ENCODE measurements at regions not wholly inside any gene's neighbourhood (a gene's known extent, or its start where the extent isn't known, plus 50 kb on each side); places are given as distances from the start of the nearest gene placed in this dataset.

DNA sequence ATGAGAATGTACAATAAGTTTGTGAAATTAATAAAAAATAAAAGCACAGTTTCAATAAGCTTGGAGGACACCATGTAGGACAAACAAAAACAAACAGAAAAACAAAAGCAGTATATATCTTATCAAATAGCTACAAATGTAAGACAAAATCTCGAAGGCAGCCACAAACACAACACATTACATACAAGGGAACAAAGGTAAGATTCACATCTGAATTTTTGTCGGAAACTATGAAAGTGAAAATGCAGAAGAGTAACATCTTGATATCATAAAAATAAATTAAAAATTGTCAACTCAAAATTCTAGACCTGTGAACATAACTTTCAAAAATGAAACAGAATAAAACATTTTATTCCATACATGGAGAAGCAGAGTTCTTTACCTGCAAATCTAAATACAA, 1049.5 kb upstream of the ADGRL2 start:
- Mint-ChIP-seq H3K4me1 (no peaks in the 10 kb centered on the region), H3K9me3 (peaks cover 27% of the 10 kb centered on the region), H3K36me3 (no peaks in the 10 kb centered on the region), H3K4me3 (no peak overlapping the region), H3K27ac (no peak overlapping the region)
- no peak for DNase-seq (ENCODE audit: low spot score in 2 of 2)
- no peak for ATAC-seq

DNA sequence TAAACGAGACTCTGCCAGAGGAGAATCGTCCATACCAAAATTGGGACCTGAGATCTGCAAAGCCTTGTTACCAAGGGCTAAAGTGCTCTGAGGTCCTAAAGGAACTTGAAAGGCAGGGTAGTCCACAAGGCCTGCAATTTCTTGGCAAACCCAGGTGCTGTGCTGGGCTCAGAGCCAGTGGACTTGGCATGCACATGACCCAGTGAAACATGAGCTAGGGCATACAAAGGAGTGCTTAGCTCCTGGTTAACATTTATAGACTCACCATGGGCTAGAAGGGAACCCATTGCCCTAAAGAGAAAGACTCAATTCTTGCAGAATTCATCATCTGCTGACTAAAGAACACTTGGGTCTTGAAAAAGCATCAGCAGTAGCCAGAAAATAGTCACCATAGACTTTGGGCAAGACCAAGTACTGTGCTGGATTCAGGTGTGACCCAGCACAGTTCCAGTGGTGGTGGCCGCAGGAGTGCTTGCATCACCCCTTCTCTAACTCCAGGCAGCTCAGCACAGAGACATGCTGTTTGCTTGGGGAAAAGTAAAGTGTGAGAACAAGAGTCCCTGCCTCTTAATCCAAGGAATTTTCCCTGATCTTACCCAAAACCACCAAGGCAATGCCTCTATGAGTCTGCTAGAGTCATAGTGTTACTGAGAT, 1069.4 kb upstream of the ADGRL2 start:
- ATAC-seq: no peak
- Mint-ChIP-seq H3K4me1 (no peaks in the 10 kb centered on the region), H3K36me3 (no peaks in the 10 kb centered on the region), H3K4me3 (no peak overlapping the region), H3K9me3 (peaks cover 21% of the 10 kb centered on the region), H3K27ac (no peak overlapping the region)
- no peak for DNase-seq (ENCODE audit: low spot score in 2 of 2)

DNA sequence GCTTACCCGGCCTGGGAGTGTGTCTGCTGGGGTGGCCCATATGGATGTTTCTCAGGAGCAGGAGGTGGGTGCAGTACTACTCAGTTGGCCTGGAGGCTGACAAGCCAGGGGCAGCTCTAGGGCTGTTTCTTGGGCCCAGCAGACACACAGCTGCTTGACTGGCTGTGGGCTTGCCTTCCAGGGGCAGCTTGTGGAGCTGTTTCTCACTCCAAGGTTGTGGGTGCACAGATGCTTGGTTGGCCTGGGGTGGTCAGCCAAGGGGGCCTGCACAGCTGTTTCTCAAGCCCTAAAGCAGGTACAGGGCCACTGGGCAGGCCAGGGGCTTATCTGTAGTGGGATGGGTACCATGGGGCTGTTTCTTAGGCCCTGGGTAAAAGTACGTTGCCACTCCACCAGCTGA, 1078.1 kb upstream of the ADGRL2 start:
- ATAC-seq: no peak
- Mint-ChIP-seq H3K27ac (no peak overlapping the region), H3K4me1 (no peaks in the 10 kb centered on the region), H3K4me3 (no peak overlapping the region), H3K36me3 (no peaks in the 10 kb centered on the region), H3K9me3 (peaks cover 35% of the 10 kb centered on the region)
- DNase-seq (ENCODE audit: low spot score in 2 of 2): no peak

DNA sequence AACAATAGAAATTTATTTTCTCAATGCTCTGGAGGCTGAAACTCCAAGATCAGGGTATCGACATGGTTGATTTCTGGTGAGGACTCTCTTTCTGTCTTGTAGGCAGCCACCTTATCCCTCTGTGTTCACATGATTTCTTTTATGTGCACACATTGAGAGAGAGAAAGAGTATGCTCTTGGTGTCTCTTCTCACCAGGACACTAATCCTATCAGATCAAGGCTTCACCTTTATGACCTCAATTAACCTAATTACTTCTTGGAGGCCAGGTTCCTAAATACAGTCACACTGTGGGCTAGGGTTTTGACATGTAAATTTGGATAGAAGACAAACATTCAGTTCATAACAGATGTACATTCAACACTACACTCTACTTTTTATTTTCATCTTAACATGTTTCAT, 1094.2 kb upstream of the ADGRL2 start:
- H3K4me3 Mint-ChIP-seq: no peak overlapping the region
- peaks cover 13% of the 10 kb centered on the region for H3K9me3 Mint-ChIP-seq
- ATAC-seq (no peak), DNase-seq (ENCODE audit: low spot score in 2 of 2) (no peak)
- no peak overlapping the region for H3K27ac Mint-ChIP-seq
- H3K4me1 Mint-ChIP-seq: no peaks in the 10 kb centered on the region
- no peaks in the 10 kb centered on the region for H3K36me3 Mint-ChIP-seq

DNA sequence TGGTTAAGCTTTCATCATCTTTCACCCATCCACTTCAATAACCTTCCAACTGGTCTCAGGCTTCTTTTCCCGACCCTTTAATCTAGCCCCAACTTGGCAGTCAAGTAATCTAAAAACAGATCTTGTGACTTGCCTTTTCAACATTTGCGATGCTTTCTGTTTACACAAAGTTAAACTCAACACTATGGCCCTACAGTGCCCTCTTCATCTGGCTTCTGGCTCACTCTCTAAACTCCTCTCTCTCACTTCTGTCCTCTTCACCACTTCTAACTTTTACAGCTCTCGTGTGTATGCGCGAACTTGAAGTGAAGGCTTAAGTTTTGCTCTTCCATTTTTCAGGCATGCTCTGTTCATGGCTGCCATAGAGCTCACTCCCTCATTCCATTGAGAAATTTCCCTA, 1122.3 kb upstream of the ADGRL2 start:
- H3K27ac Mint-ChIP-seq: no peak overlapping the region
- no peaks in the 10 kb centered on the region for H3K4me1 Mint-ChIP-seq
- ATAC-seq (no peak), DNase-seq (ENCODE audit: low spot score in 2 of 2) (no peak)
- peaks cover 20% of the 10 kb centered on the region for H3K9me3 Mint-ChIP-seq
- H3K4me3 Mint-ChIP-seq: no peak overlapping the region
- no peaks in the 10 kb centered on the region for H3K36me3 Mint-ChIP-seq

DNA sequence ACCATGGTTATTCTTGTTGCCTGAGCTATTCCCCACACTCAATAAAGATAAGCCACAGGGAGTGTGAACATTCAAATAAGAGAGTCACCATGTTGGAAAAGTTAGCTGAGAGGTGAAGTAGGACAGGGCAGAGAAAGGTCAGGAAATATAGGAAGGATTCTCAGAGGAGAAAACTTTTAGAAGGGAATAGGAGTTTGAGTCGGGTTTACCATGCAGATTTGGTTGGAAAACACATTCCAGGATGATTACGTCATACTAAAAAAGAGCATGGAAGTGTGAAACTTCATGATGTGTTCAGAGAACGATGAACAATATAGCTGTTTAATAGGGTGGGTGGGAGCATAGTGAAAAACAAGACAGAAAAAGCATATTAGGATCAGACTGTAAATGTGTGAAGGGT, 1125.3 kb upstream of the ADGRL2 start:
- Mint-ChIP-seq H3K4me3 (no peak overlapping the region), H3K4me1 (no peaks in the 10 kb centered on the region), H3K27ac (no peak overlapping the region), H3K36me3 (no peaks in the 10 kb centered on the region), H3K9me3 (peaks cover 17% of the 10 kb centered on the region)
- DNase-seq (ENCODE audit: low spot score in 2 of 2): no peak
- no peak for ATAC-seq

DNA sequence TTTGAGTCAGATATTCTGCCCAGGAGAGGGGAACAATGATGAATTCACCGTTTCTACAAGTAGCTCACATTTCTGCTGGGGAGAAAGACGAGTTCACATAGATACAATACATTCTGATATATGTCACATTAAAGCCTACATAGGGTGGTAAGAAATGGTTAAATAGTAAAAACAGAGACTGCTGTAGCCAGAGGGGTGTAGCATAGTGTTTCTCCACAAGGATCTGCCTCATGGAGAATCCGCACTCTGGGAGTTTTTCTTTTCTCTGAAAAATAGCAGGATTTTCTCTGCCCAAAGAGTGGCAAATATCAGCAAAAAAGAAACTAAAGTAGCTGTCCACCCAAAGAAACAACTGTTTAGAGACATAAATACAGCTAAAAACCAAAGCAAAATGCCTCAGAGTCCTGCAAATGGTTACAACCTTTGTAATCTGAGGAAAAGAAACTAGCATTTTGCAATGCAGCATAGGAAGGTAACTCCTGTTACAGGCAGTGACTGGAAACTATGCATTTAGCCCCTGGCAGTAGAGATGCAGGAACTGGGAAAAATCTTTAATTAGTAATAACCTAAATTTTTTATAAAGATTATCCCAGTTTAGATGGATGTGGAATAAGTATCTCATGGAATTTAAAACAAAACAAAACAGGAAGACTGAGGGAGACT, 1126.7 kb upstream of the ADGRL2 start:
- Mint-ChIP-seq H3K36me3 (no peaks in the 10 kb centered on the region), H3K9me3 (peaks cover 17% of the 10 kb centered on the region), H3K4me3 (no peak overlapping the region), H3K27ac (no peak overlapping the region), H3K4me1 (no peaks in the 10 kb centered on the region)
- no peak for DNase-seq (ENCODE audit: low spot score in 2 of 2)
- no peak for ATAC-seq

DNA sequence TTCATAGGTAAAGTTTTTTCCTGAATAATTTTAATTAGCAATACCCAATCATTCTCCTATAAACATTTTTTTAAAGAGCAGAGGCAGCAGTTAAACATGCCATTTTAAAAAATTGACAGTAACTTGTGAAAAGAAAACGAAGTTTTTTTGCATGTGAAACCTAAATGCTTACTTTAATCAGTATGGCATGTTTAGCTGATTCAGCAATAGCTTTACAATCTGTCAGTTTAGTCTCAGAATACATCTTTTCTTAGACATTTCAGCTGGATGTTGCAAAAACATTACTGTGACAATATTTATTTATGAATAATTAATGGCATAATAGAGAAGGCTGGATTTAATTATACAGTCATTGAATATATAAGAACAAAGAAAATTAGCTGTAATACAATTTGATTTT, 1132.4 kb upstream of the ADGRL2 start:
- H3K9me3 Mint-ChIP-seq: peaks cover 7% of the 10 kb centered on the region
- ATAC-seq (no peak), DNase-seq (ENCODE audit: low spot score in 2 of 2) (no peak)
- H3K36me3 Mint-ChIP-seq: no peaks in the 10 kb centered on the region
- no peak overlapping the region for H3K27ac Mint-ChIP-seq
- no peak overlapping the region for H3K4me3 Mint-ChIP-seq
- no peaks in the 10 kb centered on the region for H3K4me1 Mint-ChIP-seq

DNA sequence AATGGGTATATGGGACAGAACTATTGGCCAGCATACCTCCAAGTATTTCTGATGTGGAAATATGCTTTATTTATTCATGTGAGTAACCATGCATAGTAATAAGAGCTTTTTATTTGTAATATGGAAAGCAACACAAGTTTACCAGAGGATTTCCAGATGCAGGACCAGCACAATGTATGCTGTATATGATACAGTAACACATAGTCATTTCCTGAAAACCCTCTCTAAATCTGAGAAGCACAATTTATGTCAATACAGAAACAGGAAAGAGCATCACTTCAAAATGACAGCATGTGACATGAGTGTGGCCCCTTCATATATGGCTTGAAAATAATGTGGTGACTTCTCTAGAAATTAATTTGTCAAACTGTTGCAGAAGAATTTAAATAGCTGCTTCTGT, 1134.7 kb upstream of the ADGRL2 start:
- Mint-ChIP-seq H3K4me3 (no peak overlapping the region), H3K36me3 (no peaks in the 10 kb centered on the region), H3K9me3 (peaks cover 11% of the 10 kb centered on the region), H3K27ac (no peak overlapping the region), H3K4me1 (no peaks in the 10 kb centered on the region)
- ATAC-seq: no peak
- no peak for DNase-seq (ENCODE audit: low spot score in 2 of 2)

DNA sequence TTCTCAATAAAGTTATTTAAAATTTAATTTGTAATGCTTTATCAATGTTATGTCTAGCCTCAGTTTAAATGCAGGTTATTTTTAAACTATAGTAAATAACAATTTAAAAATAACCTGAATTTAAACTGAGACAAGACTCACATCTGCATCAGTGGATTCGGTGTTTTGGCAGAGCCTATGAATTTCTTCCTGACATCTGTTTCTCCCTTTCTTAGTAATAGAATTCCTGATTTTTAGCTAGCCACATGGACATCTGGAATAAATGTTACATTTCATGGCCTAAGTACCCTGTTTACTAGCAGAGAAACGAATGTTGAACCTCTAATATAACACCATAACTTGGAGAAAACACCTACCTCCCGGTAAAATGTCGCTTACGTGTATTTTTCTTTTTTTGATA, 1141.6 kb upstream of the ADGRL2 start:
- peaks cover 11% of the 10 kb centered on the region for H3K9me3 Mint-ChIP-seq
- no peaks in the 10 kb centered on the region for H3K4me1 Mint-ChIP-seq
- DNase-seq (ENCODE audit: low spot score in 2 of 2) (no peak), ATAC-seq (no peak)
- H3K36me3 Mint-ChIP-seq: no peaks in the 10 kb centered on the region
- H3K27ac Mint-ChIP-seq: no peak overlapping the region
- no peak overlapping the region for H3K4me3 Mint-ChIP-seq

DNA sequence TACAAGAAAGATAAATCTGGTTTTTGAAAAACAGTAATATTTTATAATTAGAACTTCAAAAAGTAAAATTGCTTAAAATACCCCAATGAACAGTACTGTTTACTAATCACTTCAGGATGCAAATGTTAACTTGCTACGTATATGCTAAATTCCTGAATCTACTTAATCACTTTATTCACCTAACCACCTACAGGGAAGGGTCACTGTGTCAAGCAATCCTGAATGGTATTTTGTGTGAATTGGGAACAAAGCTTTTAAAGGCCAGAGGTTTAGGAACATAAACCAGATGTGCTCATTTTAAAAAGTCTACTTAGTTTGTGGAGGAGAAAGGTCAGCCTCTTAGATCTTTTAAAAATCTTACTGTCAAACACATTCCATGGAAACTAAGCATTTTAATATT, 1143.0 kb upstream of the ADGRL2 start:
- no peak for DNase-seq (ENCODE audit: low spot score in 2 of 2)
- Mint-ChIP-seq H3K4me1 (no peaks in the 10 kb centered on the region), H3K4me3 (no peak overlapping the region), H3K36me3 (no peaks in the 10 kb centered on the region), H3K27ac (no peak overlapping the region), H3K9me3 (peaks cover 15% of the 10 kb centered on the region)
- no peak for ATAC-seq

DNA sequence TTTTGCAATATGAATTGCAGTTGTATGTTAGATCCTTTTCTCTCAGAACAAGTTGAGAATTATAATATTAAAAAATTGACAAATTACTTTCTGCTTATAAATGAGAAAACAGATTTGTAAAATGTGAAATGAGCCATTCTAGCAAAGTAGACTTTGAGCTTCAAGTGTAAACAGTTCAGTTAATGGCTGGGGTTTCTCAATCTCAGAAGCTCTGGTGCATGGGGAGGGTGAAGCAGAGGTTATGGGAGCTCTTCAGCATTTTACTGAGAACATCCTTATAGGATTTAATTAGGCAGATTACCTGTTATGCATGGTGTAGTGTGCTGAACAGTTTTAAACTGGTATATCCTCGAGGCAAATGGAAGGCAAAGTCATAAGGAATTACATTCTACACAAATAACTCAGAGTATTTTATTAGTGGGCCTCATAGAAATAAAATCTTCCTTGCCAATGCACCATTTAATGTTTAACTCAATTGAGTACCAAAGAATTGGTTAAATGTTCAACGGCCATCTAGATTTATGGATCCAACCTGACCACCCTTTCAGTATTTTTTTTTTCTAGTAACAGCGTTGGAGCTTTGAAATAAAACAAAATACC, 1143.6 kb upstream of the ADGRL2 start:
- DNase-seq (ENCODE audit: low spot score in 2 of 2) (no peak), ATAC-seq (no peak)
- Mint-ChIP-seq H3K27ac (no peak overlapping the region), H3K36me3 (no peaks in the 10 kb centered on the region), H3K4me1 (no peaks in the 10 kb centered on the region), H3K4me3 (no peak overlapping the region), H3K9me3 (peaks cover 15% of the 10 kb centered on the region)

DNA sequence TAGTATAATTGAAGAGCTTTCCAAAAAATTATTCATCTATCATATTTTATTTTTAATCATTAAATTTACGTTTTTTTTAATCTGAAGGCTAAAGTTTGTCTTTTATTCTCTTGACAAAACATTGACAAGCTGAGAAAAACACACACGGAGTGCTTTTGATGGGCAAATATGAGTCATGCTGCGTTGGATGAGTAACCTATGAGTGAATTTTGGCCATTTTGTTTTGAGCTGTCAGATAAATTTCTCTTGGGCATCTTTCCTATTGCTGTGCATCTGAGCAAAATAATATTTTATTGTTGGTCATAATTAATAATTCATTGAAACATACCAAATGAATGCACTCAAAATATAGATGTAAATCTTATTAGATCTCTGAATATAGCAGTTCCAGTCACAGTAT, 1144.1 kb upstream of the ADGRL2 start:
- Mint-ChIP-seq H3K27ac (no peak overlapping the region), H3K4me1 (no peaks in the 10 kb centered on the region), H3K4me3 (no peak overlapping the region), H3K9me3 (peaks cover 14% of the 10 kb centered on the region), H3K36me3 (no peaks in the 10 kb centered on the region)
- no peak for DNase-seq (ENCODE audit: low spot score in 2 of 2)
- ATAC-seq: no peak

DNA sequence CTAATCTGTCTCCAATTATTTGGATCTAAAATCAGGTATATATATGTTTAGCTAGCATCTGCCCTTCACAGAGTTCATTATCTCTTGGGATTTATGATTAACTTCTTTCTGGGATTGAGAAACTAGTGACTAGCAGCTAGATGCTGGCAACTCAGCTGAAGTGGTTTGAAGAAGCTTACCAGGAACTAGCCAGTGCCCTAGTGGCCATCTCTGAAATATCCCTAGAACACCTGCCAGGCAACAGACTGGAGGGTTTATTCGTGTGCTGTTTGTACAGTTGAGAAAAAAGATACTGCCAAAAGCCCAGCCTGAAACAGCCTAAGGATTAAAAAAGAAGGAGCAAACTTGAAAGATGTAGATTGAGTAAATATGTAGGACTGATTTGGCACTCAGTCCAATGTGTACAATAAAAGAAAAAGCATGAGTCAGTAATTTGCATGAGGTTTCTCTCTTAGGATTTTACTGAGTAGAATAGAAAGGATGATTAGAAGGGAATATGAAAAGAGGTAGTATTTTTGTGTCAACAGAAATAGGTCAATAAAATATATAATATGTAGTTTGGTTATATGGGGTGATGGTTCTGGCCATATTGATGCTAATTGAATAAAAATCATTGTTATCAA, 1144.6 kb upstream of the ADGRL2 start:
- DNase-seq (ENCODE audit: low spot score in 2 of 2) (no peak), ATAC-seq (no peak)
- H3K36me3 Mint-ChIP-seq: no peaks in the 10 kb centered on the region
- no peak overlapping the region for H3K4me3 Mint-ChIP-seq
- H3K4me1 Mint-ChIP-seq: no peaks in the 10 kb centered on the region
- H3K27ac Mint-ChIP-seq: no peak overlapping the region
- H3K9me3 Mint-ChIP-seq: peaks cover 13% of the 10 kb centered on the region

DNA sequence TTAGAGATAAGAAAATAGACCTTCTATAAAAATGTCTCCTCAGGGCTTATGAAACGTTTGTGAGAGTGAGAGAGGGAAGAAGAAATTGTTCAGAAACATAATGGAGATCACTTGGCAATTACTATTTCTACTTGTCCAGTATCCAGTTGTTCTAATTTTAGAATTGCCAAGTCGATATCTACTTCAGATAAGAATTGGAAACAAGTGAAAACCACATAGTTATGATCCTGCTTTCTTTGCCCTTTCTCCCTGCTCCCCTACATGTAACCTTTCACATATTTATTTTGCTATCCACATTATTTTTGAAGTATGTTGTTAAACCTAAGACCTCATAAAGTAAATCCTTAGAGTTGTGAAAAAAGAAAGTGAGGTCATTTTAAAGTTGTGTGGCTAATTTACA, 1154.7 kb upstream of the ADGRL2 start:
- Mint-ChIP-seq H3K27ac (no peak overlapping the region), H3K36me3 (no peaks in the 10 kb centered on the region), H3K4me1 (no peaks in the 10 kb centered on the region), H3K4me3 (no peak overlapping the region), H3K9me3 (peaks cover 17% of the 10 kb centered on the region)
- DNase-seq (ENCODE audit: low spot score in 2 of 2) (no peak), ATAC-seq (no peak)

DNA sequence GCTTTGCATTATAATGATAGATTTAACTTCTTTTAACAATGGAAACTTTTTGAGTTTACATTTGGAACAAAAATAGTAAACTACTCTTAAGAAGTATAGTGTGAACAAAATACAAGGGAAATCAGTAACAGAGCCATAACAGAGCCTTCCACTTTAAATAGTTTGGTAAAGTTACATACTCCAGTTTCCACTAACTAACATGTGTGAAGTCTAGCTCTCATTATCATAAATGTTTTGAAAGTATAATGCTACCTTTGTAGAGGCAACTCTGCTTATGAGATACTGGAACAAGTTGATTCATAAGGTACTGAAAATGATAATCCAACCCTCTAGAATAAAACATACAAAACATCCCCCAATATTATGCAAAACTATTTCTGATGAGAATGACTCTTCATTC, 1155.1 kb upstream of the ADGRL2 start:
- Mint-ChIP-seq H3K9me3 (peaks cover 12% of the 10 kb centered on the region), H3K36me3 (no peaks in the 10 kb centered on the region), H3K27ac (no peak overlapping the region), H3K4me3 (no peak overlapping the region), H3K4me1 (no peaks in the 10 kb centered on the region)
- ATAC-seq (no peak), DNase-seq (ENCODE audit: low spot score in 2 of 2) (no peak)

Data from stimulated activated effector memory CD8-positive, alpha-beta T cell treated with anti-CD3 and anti-CD28 coated beads, Interleukin-12 subunit alpha, Interleukin-12 subunit beta, amount 100 ng/mL, for 72 hours (primary cell).